Astrocyte (in vitro differentiated cells and primary cell): ENCODE measurements at regions not wholly inside any gene's neighbourhood (a gene's known extent, or its start where the extent isn't known, plus 50 kb on each side); places are given as distances from the start of the nearest gene placed in this dataset.

ENCODE experiments used
- EZH2 ChIP-seq: IDR thresholded peaks from 2 replicates; pipeline ENCODE4 v1.6.1; 2012; ENCODE audit warnings: mild to moderate bottlenecking, low read length, inconsistent platforms; ENCODE audit not compliant: insufficient read depth
- TF ChIP-seq, protein P1 (sequence below): IDR thresholded peaks from 2 replicates; pipeline ENCODE4 v1.5.1; 2011; ENCODE audit warnings: low read depth, mild to moderate bottlenecking, inconsistent platforms, low read length, moderate library complexity; ENCODE audit not compliant: insufficient read depth

DNA sequence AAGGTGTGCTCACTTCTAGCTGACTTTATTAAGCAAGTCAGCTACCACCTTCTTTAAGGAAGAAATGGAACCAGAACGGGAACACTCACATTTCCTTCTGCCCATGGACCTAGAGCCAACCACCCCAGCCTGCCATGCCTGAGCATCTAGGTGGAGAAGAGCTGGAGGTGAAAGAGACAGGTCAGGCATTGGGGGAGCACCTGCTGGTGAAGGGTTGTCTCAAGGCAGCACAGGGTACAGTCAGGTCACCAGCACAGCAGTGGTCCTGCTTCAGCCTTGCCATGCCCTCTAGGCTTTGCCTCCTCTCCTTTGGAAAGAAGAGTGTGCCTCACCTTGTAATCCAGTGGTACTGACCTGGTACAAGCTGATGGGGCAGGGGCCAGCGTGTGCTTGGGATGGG, 107.9 kb downstream of the KCNF1 start:
- TF ChIP-seq, protein P1, sequence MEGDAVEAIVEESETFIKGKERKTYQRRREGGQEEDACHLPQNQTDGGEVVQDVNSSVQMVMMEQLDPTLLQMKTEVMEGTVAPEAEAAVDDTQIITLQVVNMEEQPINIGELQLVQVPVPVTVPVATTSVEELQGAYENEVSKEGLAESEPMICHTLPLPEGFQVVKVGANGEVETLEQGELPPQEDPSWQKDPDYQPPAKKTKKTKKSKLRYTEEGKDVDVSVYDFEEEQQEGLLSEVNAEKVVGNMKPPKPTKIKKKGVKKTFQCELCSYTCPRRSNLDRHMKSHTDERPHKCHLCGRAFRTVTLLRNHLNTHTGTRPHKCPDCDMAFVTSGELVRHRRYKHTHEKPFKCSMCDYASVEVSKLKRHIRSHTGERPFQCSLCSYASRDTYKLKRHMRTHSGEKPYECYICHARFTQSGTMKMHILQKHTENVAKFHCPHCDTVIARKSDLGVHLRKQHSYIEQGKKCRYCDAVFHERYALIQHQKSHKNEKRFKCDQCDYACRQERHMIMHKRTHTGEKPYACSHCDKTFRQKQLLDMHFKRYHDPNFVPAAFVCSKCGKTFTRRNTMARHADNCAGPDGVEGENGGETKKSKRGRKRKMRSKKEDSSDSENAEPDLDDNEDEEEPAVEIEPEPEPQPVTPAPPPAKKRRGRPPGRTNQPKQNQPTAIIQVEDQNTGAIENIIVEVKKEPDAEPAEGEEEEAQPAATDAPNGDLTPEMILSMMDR, result no peak
- no peak for TF ChIP-seq EZH2
